ENCODE measurements at regions not wholly inside any gene's neighbourhood (a gene's known extent, or its start where the extent isn't known, plus 50 kb on each side); places are given as distances from the start of the nearest gene placed in this dataset.

GRCh38 chr13:21925720-21926119, 254.8 kb downstream of the FGF9 start:
- dilution Hi-C loops (cut with HindIII; ENCODE audit: low sequenced_read_pairs, unreplicated experiment) (no loop called here), intact Hi-C loops (cut with micrococcal nuclease) (no loop called here), in situ Hi-C loops (cut with MboI; ENCODE audit: low sequenced_read_pairs) (no loop called here)
- Histone ChIP-seq H2BK20ac (ENCODE audit: low read depth, low read length) (no peak overlapping the region), H3K9me3 (ENCODE audit: control insufficient read depth, insufficient read depth, low read length) (no peaks in the 10 kb centered on the region), H4K8ac (ENCODE audit: low read depth in 2 of 2, low read length in 2 of 2) (no peak overlapping the region), H4K91ac (ENCODE audit: insufficient read depth, low read depth, low read length) (no peak overlapping the region), H2BK120ac (ENCODE audit: low read depth, low read length) (no peak overlapping the region), H3K79me1 (ENCODE audit: low read depth in 1 of 2, low read length in 2 of 2) (no peaks in the 10 kb centered on the region), H3K14ac (replicated peaks; ENCODE audit: low read depth, low read length) (no peak overlapping the region), H3K4me3 (ENCODE audit: insufficient read depth, low read depth, low read length) (no peak overlapping the region), H2AK5ac (ENCODE audit: low read depth, low read length) (no peak overlapping the region), H3K9ac (ENCODE audit: low read depth, low read length) (no peak overlapping the region), H4K20me1 (ENCODE audit: insufficient read depth, low read length) (no peaks in the 10 kb centered on the region), H2BK15ac (ENCODE audit: low read depth, low read length) (no peak overlapping the region), H3K56ac (ENCODE audit: extremely low read depth, insufficient read depth, low read length) (no peak overlapping the region), H3K4me1 (ENCODE audit: control insufficient read depth, insufficient read depth, low read length) (no peaks in the 10 kb centered on the region), H3K23ac (ENCODE audit: low read depth, low read length) (no peak overlapping the region), H2AK9ac (replicated peaks; ENCODE audit: low read depth, low read length, poor library complexity) (no peak overlapping the region), H3K27ac (ENCODE audit: insufficient read depth, low read length) (no peak overlapping the region), H3K27me3 (ENCODE audit: control insufficient read depth, insufficient read depth, low read length) (peaks cover 6% of the 10 kb centered on the region; the same call in 1 of the 2 replicates), H2AFZ (replicated peaks; ENCODE audit: low read length, poor library complexity) (no peak overlapping the region), H3K36me3 (ENCODE audit: control insufficient read depth, insufficient read depth, low read length) (no peaks in the 10 kb centered on the region), H3K4me2 (ENCODE audit: low read depth, low read length) (no peak overlapping the region), H3K4ac (ENCODE audit: low read depth, low read length) (no peak overlapping the region), H3K9me1 (ENCODE audit: insufficient read depth, low read length) (no peaks in the 10 kb centered on the region), H4K5ac (ENCODE audit: low read depth, low read length) (no peak overlapping the region), H3K18ac (ENCODE audit: low read depth, low read length) (no peak overlapping the region), H2BK5ac (ENCODE audit: low read depth, low read length, poor library complexity, severe bottlenecking) (no peak overlapping the region)
- POLR2A ChIA-PET (ENCODE audit: unreplicated experiment), result no interaction called here
- TF ChIP-seq RCOR1 (IDR thresholded peaks at IDR 0.05; ENCODE audit: insufficient replicate concordance, low read length), result no peak
- no peak for TF ChIP-seq MAZ (IDR thresholded peaks at IDR 0.05; ENCODE audit: borderline replicate concordance, low read depth, low read length)
- TF ChIP-seq NFE2L2 (IDR thresholded peaks at IDR 0.05; ENCODE audit: low read depth, low read length), result no peak
- no peak for TF ChIP-seq BHLHE40 (IDR thresholded peaks at IDR 0.05; ENCODE audit: low read depth, low read length)
- no peak for TF ChIP-seq CHD1 (IDR thresholded peaks at IDR 0.05; ENCODE audit: low read depth, low read length)
- TF ChIP-seq SMC3 (IDR thresholded peaks at IDR 0.05; ENCODE audit: low read depth, low read length), result no peak
- TF ChIP-seq ELK1 (IDR thresholded peaks at IDR 0.05; ENCODE audit: borderline replicate concordance, low read depth, low read length), result no peak
- no TSS peak for BruUV-seq (replicated peaks)
- ATAC-seq (ENCODE audit: low read depth) (no peak), DNase-seq (no peak)
- CTCF ChIA-PET, result no interaction called here
- WGBS, 2 experiments (ENCODE audit: extremely low coverage in 2 of 2, insufficient read length in 1 of 2), result 82% methylated on average over 2 of the region's 6 CpGs; no CpG with 5 or more reads in 1 of the 2 experiments
